Stimulated activated memory B cell treated with anti-CD40 and anti-IgM and Interleukin-4, amounts not matched to agents 10 μg/mL and 1 μg/mL and 100 μg/mL, for 72 hours (primary cell): ENCODE measurements at regions not wholly inside any gene's neighbourhood (a gene's known extent, or its start where the extent isn't known, plus 50 kb on each side); places are given as distances from the start of the nearest gene placed in this dataset.
"Not testable (repeated sequence)": the region's sequence is repeated elsewhere in the genome, so short reads cannot be mapped to it uniquely, and the experiment has no call there.

ENCODE experiments used
- ATAC-seq: fragments of 150-1000 bp; cut with Tn5 transposase; 2 replicates; pipeline ENCODE4 v1.10.0; 2021
- H3K27ac Mint-ChIP-seq: one replicate; pipeline ENCODE4 v1.8.0; 2022; ENCODE audit warnings: mild to moderate bottlenecking, mixed read lengths
- H3K27me3 Mint-ChIP-seq: one replicate; pipeline ENCODE4 v1.8.0; 2022; ENCODE audit warnings: mixed read lengths
- H3K36me3 Mint-ChIP-seq: one replicate; pipeline ENCODE4 v1.8.0; 2022; ENCODE audit warnings: mixed read lengths
- H3K4me1 Mint-ChIP-seq: one replicate; pipeline ENCODE4 v1.8.0; 2022; ENCODE audit warnings: mixed read lengths
- H3K4me3 Mint-ChIP-seq: one replicate; pipeline ENCODE4 v1.8.0; 2022; ENCODE audit warnings: mild to moderate bottlenecking, moderate library complexity, mixed read lengths
- H3K9me3 Mint-ChIP-seq: one replicate; pipeline ENCODE4 v1.8.0; 2022; ENCODE audit warnings: mixed read lengths

GRCh38 chr18:54662986-54663385 is 71.9 kb downstream of the DYNAP start:
- H3K9me3 Mint-ChIP-seq, result peaks cover 3% of the 10 kb centered on the region
- no peaks in the 10 kb centered on the region for H3K4me1 Mint-ChIP-seq
- ATAC-seq, result no peak
- no peak overlapping the region for H3K4me3 Mint-ChIP-seq
- H3K27ac Mint-ChIP-seq, result no peak overlapping the region
- H3K27me3 Mint-ChIP-seq, result peaks cover 9% of the 10 kb centered on the region
- no peaks in the 10 kb centered on the region for H3K36me3 Mint-ChIP-seq

GRCh38 chr18:54669701-54670100 is 78.7 kb downstream of the DYNAP start:
- H3K4me1 Mint-ChIP-seq, H3K9me3 Mint-ChIP-seq, H3K4me3 Mint-ChIP-seq, H3K36me3 Mint-ChIP-seq, H3K27ac Mint-ChIP-seq, ATAC-seq: not testable (repeated sequence)
- peaks cover 18% of the 10 kb centered on the region for H3K27me3 Mint-ChIP-seq

DNA sequence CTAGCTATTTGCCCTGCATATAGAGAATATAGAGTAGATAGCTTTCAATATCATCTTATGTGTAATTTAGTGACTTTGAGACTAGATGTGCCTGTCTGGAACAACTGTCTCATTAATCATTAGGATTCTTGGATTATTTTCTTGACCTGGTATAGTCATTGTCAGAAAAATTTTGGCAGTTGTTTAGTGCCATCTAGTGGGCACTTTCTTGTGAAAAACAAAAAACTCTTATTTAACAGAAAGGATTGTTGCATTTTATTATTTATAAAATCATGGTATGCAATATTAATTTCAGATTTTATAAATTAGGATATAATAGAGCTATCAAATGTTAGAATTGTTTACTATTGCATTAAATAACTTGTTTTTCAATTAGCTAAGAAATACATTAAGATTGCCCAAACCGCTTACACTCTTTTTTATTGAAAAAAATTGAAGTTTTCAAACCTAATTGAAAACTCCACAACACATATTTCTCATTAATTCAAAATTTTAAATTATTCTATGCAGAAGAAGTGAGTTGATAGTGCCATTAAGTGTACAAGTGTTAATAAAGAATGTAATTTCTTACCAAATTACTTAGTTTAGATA is 80.3 kb downstream of the DYNAP start:
- Mint-ChIP-seq H3K27me3 (peaks cover 18% of the 10 kb centered on the region), H3K36me3 (no peaks in the 10 kb centered on the region), H3K9me3 (no peaks in the 10 kb centered on the region), H3K27ac (no peak overlapping the region), H3K4me1 (no peaks in the 10 kb centered on the region), H3K4me3 (no peak overlapping the region)
- no peak for ATAC-seq

GRCh38 chr18:54672109-54672508 is 81.1 kb downstream of the DYNAP start:
- no peak overlapping the region for H3K27ac Mint-ChIP-seq
- H3K4me3 Mint-ChIP-seq, result no peak overlapping the region
- no peaks in the 10 kb centered on the region for H3K36me3 Mint-ChIP-seq
- no peaks in the 10 kb centered on the region for H3K9me3 Mint-ChIP-seq
- no peaks in the 10 kb centered on the region for H3K4me1 Mint-ChIP-seq
- no peak for ATAC-seq
- H3K27me3 Mint-ChIP-seq, result peaks cover 16% of the 10 kb centered on the region

DNA sequence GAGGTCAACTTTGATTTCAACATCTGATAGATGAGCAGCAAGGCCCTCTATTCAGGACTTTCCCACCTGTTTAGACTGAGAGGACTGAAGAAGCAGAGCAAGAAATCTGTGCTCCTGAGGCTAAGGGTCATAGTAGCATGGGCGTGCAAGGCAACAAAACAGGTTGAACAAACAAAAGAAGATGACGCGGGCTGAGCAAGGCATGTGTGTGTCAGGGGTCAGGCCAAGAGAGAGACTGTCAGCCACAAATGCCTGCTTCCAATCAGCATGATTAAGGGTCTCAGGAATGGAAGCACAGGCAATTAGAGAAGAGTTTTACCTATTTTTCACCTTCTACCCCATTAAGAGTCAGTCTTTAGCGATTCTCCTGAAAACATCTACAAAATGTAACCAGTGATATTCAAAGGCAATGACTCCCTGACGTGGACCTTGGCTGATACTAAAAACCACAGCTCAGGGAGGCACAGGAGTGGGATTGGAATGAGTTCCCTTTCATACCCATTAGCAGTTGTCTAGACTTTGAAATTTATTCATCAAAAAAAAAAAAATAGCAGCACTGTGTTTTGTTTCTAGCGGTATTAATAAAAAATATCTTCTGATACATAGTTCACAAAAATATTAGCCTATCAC is 81.9 kb downstream of the DYNAP start:
- no peaks in the 10 kb centered on the region for H3K36me3 Mint-ChIP-seq
- no peak overlapping the region for H3K4me3 Mint-ChIP-seq
- H3K27ac Mint-ChIP-seq, result no peak overlapping the region
- H3K27me3 Mint-ChIP-seq, result peaks cover 9% of the 10 kb centered on the region
- no peaks in the 10 kb centered on the region for H3K4me1 Mint-ChIP-seq
- H3K9me3 Mint-ChIP-seq, result no peaks in the 10 kb centered on the region
- no peak for ATAC-seq

DNA sequence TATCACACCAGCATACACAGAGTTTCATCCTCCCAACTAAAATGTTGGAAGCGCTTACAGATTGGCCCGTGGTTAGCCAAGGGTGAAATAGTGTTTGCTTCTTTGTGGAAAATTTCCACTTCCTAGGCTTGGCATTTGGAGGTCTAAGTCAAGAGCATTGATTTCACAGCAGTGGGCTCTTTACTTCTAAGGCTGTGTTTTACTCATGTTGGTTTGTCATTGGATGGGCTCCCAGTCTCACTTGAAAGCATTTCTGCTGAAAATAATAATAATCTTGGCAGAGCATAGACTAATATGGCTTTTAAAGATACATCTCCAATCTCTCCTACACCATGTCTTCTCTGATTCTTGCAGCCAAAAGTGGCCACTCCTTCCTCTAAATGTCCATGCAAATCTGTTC is 82.9 kb downstream of the DYNAP start:
- H3K27ac Mint-ChIP-seq, result no peak overlapping the region
- no peak for ATAC-seq
- no peaks in the 10 kb centered on the region for H3K4me1 Mint-ChIP-seq
- no peaks in the 10 kb centered on the region for H3K36me3 Mint-ChIP-seq
- H3K9me3 Mint-ChIP-seq, result no peaks in the 10 kb centered on the region
- H3K4me3 Mint-ChIP-seq, result no peak overlapping the region
- peaks cover 2% of the 10 kb centered on the region for H3K27me3 Mint-ChIP-seq

DNA sequence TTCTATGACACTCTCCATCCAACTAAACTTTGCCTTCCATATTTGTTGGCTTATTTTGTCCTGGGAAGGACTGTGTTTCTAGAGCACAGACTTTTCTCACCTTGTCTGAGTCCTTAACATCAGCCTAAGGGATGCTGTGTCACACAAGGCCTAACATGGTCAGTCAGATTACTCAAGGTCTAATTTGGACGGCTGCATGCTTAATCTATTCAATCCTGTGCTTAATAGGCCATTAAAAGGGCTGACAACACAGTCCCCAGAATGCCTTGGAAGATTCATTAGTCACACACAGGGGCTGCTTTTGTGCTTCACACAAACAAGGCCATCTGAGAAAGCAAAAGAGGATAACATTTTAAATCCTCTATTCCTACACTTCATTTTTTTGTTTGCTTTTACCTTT is 84.0 kb downstream of the DYNAP start:
- H3K27me3 Mint-ChIP-seq, result no peaks in the 10 kb centered on the region

DNA sequence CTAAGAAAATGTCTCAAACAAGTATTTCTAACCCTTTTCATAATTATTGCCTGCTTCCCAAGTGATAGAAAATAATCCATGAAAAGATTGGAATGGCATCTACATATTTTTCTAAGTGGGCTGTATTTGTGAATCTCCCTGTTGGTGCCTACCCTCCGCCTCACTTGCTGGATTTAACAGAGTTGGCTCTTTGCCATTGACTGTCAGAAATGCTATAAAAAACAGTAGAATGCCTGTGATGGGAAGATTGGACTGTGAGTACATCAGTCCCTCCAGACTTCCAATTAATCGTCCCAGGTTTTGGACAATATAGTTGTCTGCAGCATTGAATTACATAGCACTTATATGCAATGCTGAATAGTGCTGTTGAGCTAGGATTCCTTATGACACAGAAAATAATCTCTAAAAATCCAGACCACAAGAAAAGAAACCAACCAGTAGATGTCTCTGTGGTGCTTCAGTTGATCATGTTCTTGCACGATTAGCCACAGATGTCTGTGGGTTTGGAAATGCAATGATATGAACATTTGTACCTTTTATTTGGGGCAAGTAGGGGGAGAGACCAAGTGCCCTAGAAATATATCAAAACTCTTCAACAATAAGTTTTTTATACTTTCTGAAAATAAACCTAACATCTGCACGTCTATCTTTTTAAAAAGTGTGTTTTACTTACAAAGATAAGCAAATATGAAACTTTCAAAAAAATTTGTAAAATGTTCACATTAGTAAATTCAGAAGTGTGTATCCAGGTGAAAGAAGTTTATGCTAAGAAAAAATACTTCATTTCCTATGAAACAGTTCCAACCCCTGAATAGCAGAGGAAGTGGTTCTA is 88.5 kb downstream of the DYNAP start:
- Mint-ChIP-seq H3K4me3 (no peak overlapping the region), H3K4me1 (peaks cover 8% of the 10 kb centered on the region), H3K36me3 (no peaks in the 10 kb centered on the region), H3K27ac (no peak overlapping the region), H3K9me3 (no peaks in the 10 kb centered on the region), H3K27me3 (peaks cover 2% of the 10 kb centered on the region)
- ATAC-seq, result peak; percentile 75

More for the DNA sequence above, 84.0 kb downstream of the DYNAP start:
- no peak for ATAC-seq
- Mint-ChIP-seq H3K4me1 (peaks cover 6% of the 10 kb centered on the region), H3K36me3 (no peaks in the 10 kb centered on the region), H3K27ac (no peak overlapping the region), H3K9me3 (no peaks in the 10 kb centered on the region), H3K4me3 (no peak overlapping the region)

DNA sequence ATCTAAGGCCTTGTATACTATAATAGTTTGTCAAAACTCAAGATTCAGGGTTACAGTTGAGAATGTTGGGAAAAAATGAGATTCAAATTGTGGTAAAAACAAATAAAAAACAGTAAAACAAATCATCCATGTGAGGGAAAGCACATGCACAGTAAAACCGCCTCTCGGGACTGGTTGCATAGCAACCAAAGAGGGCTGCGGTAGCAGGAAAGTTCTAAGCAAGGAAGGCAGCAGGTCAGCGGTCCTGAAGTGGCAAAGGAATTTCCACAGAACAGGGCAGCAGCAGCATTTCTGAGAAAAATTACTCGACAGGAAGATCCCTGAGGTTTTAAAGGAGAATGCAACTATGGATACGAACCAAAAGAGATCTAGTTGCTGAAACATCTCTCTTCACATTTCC is 93.7 kb downstream of the DYNAP start:
- no peak for ATAC-seq
- peaks cover 7% of the 10 kb centered on the region for H3K4me1 Mint-ChIP-seq
- no peak overlapping the region for H3K4me3 Mint-ChIP-seq
- no peak overlapping the region for H3K27ac Mint-ChIP-seq
- peaks cover 14% of the 10 kb centered on the region for H3K27me3 Mint-ChIP-seq
- no peaks in the 10 kb centered on the region for H3K36me3 Mint-ChIP-seq
- H3K9me3 Mint-ChIP-seq, result no peaks in the 10 kb centered on the region

DNA sequence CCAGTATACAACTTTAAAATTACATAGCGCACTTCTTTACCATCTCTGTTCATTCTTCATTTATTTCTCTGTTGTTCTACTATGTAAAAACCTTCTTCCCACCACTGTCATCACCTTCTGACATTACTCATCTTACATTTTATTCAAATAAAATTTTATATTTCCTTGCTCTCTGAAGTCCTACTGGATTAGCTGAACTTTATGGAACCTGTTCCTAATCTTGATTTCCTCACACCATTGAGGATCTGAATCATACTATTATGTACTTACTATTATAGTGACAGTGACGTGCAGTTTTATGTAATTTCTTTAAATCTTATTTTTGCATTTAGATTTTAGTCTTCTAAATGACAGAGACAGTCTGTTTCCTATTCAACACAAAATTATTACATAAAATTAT is 98.3 kb downstream of the DYNAP start:
- H3K4me3 Mint-ChIP-seq, result no peak overlapping the region
- H3K27me3 Mint-ChIP-seq, result peaks cover 14% of the 10 kb centered on the region
- H3K36me3 Mint-ChIP-seq, result no peaks in the 10 kb centered on the region
- no peak for ATAC-seq
- H3K4me1 Mint-ChIP-seq, result peaks cover 6% of the 10 kb centered on the region
- no peak overlapping the region for H3K27ac Mint-ChIP-seq
- H3K9me3 Mint-ChIP-seq, result no peaks in the 10 kb centered on the region

GRCh38 chr18:54690198-54690597 is 99.2 kb downstream of the DYNAP start:
- Mint-ChIP-seq H3K27ac (no peak overlapping the region), H3K27me3 (peaks cover 5% of the 10 kb centered on the region), H3K36me3 (no peaks in the 10 kb centered on the region), H3K9me3 (peaks cover 3% of the 10 kb centered on the region), H3K4me1 (no peaks in the 10 kb centered on the region), H3K4me3 (no peak overlapping the region)
- ATAC-seq, result no peak

DNA sequence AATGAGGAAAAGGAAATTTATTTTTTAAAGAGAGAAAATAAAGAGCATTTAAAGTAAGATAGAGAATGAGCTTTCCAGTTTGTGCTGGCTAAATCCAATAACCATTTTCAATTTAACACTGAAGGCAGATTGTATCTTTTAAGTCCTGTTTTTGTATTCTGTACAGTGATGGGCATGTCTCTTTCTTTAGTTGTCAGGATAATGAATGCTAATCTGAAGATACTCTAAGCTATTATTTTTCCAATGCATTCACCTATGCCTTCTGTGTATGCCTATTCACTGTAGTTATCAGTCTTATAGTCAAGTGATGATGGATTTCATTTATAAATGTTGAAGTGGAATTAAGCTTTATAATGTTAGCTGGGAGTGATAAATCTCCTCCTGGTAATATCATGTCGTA is 101.4 kb downstream of the DYNAP start:
- Mint-ChIP-seq H3K4me1 (no peaks in the 10 kb centered on the region), H3K9me3 (peaks cover 3% of the 10 kb centered on the region), H3K36me3 (no peaks in the 10 kb centered on the region), H3K27ac (no peak overlapping the region), H3K4me3 (no peak overlapping the region), H3K27me3 (no peaks in the 10 kb centered on the region)
- ATAC-seq, result no peak

DNA sequence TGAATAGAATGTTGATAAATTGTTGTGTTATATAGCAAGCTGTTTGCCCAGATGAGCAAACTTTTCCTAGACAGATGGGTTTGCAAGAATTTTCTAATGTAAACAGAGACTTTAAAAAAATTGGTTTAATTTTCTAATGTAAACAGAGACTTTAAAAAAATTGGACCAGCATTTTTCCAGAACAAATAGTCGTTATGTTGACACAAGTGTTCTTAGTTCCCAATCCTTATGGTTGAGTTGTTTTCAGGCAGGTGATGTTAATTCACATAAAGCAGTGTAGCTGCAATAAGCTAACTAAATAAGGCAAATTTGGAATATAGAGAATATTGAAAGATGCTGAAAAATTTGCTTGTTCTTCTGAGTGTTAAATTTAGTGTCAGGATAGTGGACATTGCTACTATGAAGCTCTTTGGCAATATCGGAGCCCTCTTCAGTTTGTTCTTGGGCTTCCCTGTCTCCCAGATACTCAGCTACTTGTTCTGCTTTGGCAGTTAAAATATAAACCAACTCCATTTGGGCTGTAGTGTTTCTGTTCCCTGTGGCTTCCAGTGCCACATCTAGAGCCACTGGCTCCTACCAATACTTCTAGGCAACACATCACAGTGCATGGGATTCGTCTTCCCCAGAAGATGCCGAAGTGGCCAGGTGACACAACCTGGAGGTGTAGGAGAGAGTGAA is 105.7 kb downstream of the DYNAP start:
- no peak overlapping the region for H3K27ac Mint-ChIP-seq
- H3K4me3 Mint-ChIP-seq, result no peak overlapping the region
- H3K27me3 Mint-ChIP-seq, result no peaks in the 10 kb centered on the region
- H3K36me3 Mint-ChIP-seq, result no peaks in the 10 kb centered on the region
- H3K4me1 Mint-ChIP-seq, result no peaks in the 10 kb centered on the region
- H3K9me3 Mint-ChIP-seq, result peaks cover 3% of the 10 kb centered on the region
- ATAC-seq, result no peak

DNA sequence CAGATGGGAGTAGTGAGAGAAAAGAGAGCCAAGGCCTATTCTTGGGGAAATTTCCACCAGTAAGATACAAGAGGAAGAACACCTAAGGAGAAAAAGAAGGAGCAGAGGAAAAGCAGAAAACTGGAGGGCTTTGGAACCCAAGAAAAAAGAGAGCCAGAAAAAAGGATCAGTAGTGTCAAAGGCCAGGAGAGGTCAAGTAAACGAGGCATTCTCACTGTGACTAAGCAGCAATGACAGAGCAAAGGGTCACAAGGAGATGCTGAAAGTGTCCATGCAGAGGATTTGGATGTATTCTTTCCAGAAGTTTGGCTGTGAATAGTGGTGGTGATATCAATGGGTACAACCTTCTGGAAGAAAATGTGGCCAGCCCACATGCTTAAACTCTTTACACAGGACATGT is 109.5 kb downstream of the DYNAP start:
- no peaks in the 10 kb centered on the region for H3K36me3 Mint-ChIP-seq
- H3K4me1 Mint-ChIP-seq, result no peaks in the 10 kb centered on the region
- H3K27ac Mint-ChIP-seq, result no peak overlapping the region
- ATAC-seq, result no peak
- no peaks in the 10 kb centered on the region for H3K9me3 Mint-ChIP-seq
- H3K27me3 Mint-ChIP-seq, result no peaks in the 10 kb centered on the region
- no peak overlapping the region for H3K4me3 Mint-ChIP-seq

GRCh38 chr18:54702686-54703085 is 111.6 kb downstream of the DYNAP start:
- Mint-ChIP-seq H3K9me3 (peaks cover 5% of the 10 kb centered on the region), H3K4me1 (no peaks in the 10 kb centered on the region), H3K4me3 (no peak overlapping the region), H3K36me3 (no peaks in the 10 kb centered on the region), H3K27ac (no peak overlapping the region), H3K27me3 (no peaks in the 10 kb centered on the region)
- ATAC-seq, result no peak
